Neural cell (in vitro differentiated cells): ENCODE measurements at regions not wholly inside any gene's neighbourhood (a gene's known extent, or its start where the extent isn't known, plus 50 kb on each side); places are given as distances from the start of the nearest gene placed in this dataset.

ENCODE experiments used
- H2AFZ ChIP-seq: fragments of 200-600, 300-800 bp; sonication (generic), shearing (Covaris generic); 2 replicates; pipeline ENCODE4 v1.6.0; 2014; ENCODE audit warnings: low read depth, mild to moderate bottlenecking, antibody characterized with exemption, low read length, moderate library complexity
- H3F3A ChIP-seq: fragments of 200-600 bp; shearing (Covaris generic); 2 replicates; pipeline ENCODE4 v1.6.1; 2016; ENCODE audit warnings: mild to moderate bottlenecking, moderate library complexity, mixed read lengths, antibody characterized with exemption, low read length; ENCODE audit not compliant: insufficient read depth, poor library complexity, severe bottlenecking
- H3K27ac ChIP-seq: fragments of 200-600, 300-800 bp; sonication (generic), shearing (Covaris generic); 2 replicates; pipeline ENCODE4 v1.5.1; 2014; ENCODE audit warnings: mild to moderate bottlenecking, low read length, moderate library complexity
- H3K27me3 ChIP-seq: fragments of 300-800, 200-600 bp; sonication (generic), shearing (Covaris generic); 2 replicates; pipeline ENCODE4 v1.6.0; 2014; ENCODE audit warnings: mild to moderate bottlenecking, low read depth, low read length, moderate library complexity; ENCODE audit not compliant: insufficient read depth
- H3K36me3 ChIP-seq: fragments of 300-800, 200-600 bp; sonication (generic), shearing (Covaris generic); 2 replicates; pipeline ENCODE4 v1.5.1; 2014; ENCODE audit warnings: mild to moderate bottlenecking, antibody characterized with exemption, low read length, moderate library complexity; ENCODE audit not compliant: insufficient read depth
- H3K4me2 ChIP-seq: fragments of 300-800, 200-600 bp; sonication (generic), shearing (Covaris generic); 2 replicates; pipeline ENCODE4 v1.6.0; 2014; ENCODE audit warnings: mild to moderate bottlenecking, low read length
- H3K4me3 ChIP-seq: fragments of 300-800, 200-600 bp; sonication (generic), shearing (Covaris generic); 2 replicates; pipeline ENCODE4 v1.5.1; 2014; ENCODE audit warnings: mild to moderate bottlenecking, low read length, moderate library complexity
- H3K79me2 ChIP-seq: fragments of 200-600 bp; shearing (Covaris generic); replicated peaks from 2 replicates; pipeline ENCODE4 v1.6.0; 2014; ENCODE audit warnings: mild to moderate bottlenecking, low read length, moderate library complexity; ENCODE audit not compliant: insufficient read depth
- H3K9ac ChIP-seq: fragments of 300-800, 200-600 bp; sonication (generic), shearing (Covaris generic); 2 replicates; pipeline ENCODE4 v1.6.1; 2016; ENCODE audit warnings: mild to moderate bottlenecking, low read length, mixed read lengths
- H3K9me2 ChIP-seq: fragments of 200-600 bp; shearing (Covaris generic); 2 replicates; pipeline ENCODE4 v1.6.1; 2016; ENCODE audit warnings: mild to moderate bottlenecking, low read length, mixed read lengths; ENCODE audit not compliant: insufficient read depth
- H3K9me3 ChIP-seq: fragments of 200-600, 300-800 bp; sonication (generic), shearing (Covaris generic); 2 replicates; pipeline ENCODE4 v1.6.1; 2016; ENCODE audit warnings: mild to moderate bottlenecking, mixed run types, low read length, moderate library complexity, mixed read lengths
- H4K20me1 ChIP-seq: fragments of 200-600 bp; shearing (Covaris generic); 2 replicates; pipeline ENCODE4 v1.6.1; 2016; ENCODE audit warnings: mild to moderate bottlenecking, mixed run types; ENCODE audit not compliant: insufficient read depth
- EP300 ChIP-seq: fragments of 450-650 bp; conservative IDR thresholded peaks from 2 replicates; pipeline ENCODE4 v1.6.1; 2014; ENCODE audit warnings: antibody characterized with exemption, mild to moderate bottlenecking, moderate library complexity; ENCODE audit not compliant: poor library complexity, severe bottlenecking
- EZH2 ChIP-seq: fragments of 200-600, 300-800 bp; shearing (Covaris generic), sonication (generic); IDR thresholded peaks from 2 replicates; pipeline ENCODE4 v1.6.1; 2014; ENCODE audit warnings: antibody characterized with exemption, low read length, borderline replicate concordance, mild to moderate bottlenecking; ENCODE audit not compliant: insufficient read depth, poor library complexity, severe bottlenecking
- MXI1 ChIP-seq: fragments of 450-650 bp; conservative IDR thresholded peaks from 2 replicates; pipeline ENCODE4 v1.6.1; 2014; ENCODE audit warnings: antibody characterized with exemption, mild to moderate bottlenecking; ENCODE audit not compliant: poor library complexity, severe bottlenecking
- POLR2AphosphoS5 ChIP-seq: IDR thresholded peaks from 2 replicates; pipeline ENCODE4 v1.6.1; 2012
- RAD21 ChIP-seq: fragments of 450-650 bp; conservative IDR thresholded peaks from 2 replicates; pipeline ENCODE4 v1.6.1; 2014; ENCODE audit warnings: antibody characterized with exemption, mild to moderate bottlenecking, moderate library complexity
- SMC3 ChIP-seq: fragments of 450-650 bp; conservative IDR thresholded peaks from 2 replicates; pipeline ENCODE4 v1.6.1; 2014; ENCODE audit warnings: antibody characterized with exemption, mild to moderate bottlenecking, moderate library complexity; ENCODE audit not compliant: poor library complexity
- TAF1 ChIP-seq: IDR thresholded peaks from 2 replicates; pipeline ENCODE4 v1.6.1; 2012; ENCODE audit warnings: low read depth
- TF ChIP-seq, protein P1 (sequence below): fragments of 450-650 bp; IDR thresholded peaks from 2 replicates; pipeline ENCODE4 v1.5.1; 2014; ENCODE audit warnings: antibody characterized with exemption, mild to moderate bottlenecking, moderate library complexity; ENCODE audit not compliant: poor library complexity, severe bottlenecking
- TF ChIP-seq, protein P2 (sequence below): IDR thresholded peaks from 2 replicates; pipeline ENCODE4 v1.6.1; 2012; ENCODE audit warnings: borderline replicate concordance

DNA sequence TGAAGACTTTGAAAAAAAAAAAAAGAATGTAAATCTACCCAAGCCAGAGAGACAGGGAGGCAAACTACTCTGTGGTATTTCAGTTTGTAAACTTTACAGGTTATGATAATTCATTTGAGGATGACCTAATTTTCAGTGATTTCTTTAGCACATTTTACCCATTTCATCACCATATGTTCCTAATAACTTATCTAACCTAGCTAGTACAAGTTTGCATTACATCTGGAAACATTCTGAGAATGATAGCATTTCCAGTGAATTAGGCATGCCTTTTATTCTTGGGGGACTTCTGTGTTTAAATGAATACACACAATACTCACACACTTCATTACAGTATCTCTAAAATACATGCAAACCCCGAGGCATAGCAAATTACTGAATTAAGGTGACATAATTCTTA, 1055.5 kb downstream of the PCDH18 start:
- TF ChIP-seq SMC3, result no peak
- Histone ChIP-seq H3K9me3 (no peaks in the 10 kb centered on the region), H4K20me1 (no peaks in the 10 kb centered on the region), H3K4me3 (no peak overlapping the region), H3K27me3 (no peaks in the 10 kb centered on the region), H3K27ac (no peak overlapping the region), H3K79me2 (no peaks in the 10 kb centered on the region), H3K9me2 (no peaks in the 10 kb centered on the region), H3K9ac (no peak overlapping the region), H2AFZ (no peak overlapping the region), H3F3A (no peaks in the 10 kb centered on the region), H3K36me3 (no peaks in the 10 kb centered on the region), H3K4me2 (no peak overlapping the region)

DNA sequence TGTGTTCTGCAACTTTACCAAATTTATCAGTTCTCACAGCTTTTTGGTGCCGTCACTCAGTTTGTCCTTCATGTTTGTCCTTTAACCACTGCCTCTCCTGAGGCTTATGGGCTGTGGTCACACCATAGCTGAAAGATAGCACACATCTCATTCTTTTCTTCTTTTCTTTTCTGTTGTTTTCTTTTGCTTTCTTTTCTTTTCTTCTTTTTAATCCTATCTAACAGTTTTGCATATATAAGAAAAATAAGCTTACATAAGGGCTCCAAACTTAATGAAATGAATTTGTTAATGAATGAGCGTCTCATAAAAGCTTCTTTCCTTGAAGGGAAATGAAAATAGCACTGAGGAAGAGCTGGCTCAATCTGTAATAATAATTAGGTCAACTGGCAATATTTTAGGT, 1061.2 kb downstream of the PCDH18 start:
- H2AFZ ChIP-seq, result no peak overlapping the region
- no peak overlapping the region for H3K4me3 ChIP-seq
- no peaks in the 10 kb centered on the region for H4K20me1 ChIP-seq
- no peaks in the 10 kb centered on the region for H3F3A ChIP-seq
- H3K79me2 ChIP-seq, result no peaks in the 10 kb centered on the region
- TF ChIP-seq POLR2AphosphoS5 (no peak), MXI1 (no peak), RAD21 (no peak), EP300 (no peak), EZH2 (no peak), TAF1 (no peak), SMC3 (no peak)
- TF ChIP-seq, protein P1, sequence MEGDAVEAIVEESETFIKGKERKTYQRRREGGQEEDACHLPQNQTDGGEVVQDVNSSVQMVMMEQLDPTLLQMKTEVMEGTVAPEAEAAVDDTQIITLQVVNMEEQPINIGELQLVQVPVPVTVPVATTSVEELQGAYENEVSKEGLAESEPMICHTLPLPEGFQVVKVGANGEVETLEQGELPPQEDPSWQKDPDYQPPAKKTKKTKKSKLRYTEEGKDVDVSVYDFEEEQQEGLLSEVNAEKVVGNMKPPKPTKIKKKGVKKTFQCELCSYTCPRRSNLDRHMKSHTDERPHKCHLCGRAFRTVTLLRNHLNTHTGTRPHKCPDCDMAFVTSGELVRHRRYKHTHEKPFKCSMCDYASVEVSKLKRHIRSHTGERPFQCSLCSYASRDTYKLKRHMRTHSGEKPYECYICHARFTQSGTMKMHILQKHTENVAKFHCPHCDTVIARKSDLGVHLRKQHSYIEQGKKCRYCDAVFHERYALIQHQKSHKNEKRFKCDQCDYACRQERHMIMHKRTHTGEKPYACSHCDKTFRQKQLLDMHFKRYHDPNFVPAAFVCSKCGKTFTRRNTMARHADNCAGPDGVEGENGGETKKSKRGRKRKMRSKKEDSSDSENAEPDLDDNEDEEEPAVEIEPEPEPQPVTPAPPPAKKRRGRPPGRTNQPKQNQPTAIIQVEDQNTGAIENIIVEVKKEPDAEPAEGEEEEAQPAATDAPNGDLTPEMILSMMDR, result no peak
- TF ChIP-seq, protein P2, sequence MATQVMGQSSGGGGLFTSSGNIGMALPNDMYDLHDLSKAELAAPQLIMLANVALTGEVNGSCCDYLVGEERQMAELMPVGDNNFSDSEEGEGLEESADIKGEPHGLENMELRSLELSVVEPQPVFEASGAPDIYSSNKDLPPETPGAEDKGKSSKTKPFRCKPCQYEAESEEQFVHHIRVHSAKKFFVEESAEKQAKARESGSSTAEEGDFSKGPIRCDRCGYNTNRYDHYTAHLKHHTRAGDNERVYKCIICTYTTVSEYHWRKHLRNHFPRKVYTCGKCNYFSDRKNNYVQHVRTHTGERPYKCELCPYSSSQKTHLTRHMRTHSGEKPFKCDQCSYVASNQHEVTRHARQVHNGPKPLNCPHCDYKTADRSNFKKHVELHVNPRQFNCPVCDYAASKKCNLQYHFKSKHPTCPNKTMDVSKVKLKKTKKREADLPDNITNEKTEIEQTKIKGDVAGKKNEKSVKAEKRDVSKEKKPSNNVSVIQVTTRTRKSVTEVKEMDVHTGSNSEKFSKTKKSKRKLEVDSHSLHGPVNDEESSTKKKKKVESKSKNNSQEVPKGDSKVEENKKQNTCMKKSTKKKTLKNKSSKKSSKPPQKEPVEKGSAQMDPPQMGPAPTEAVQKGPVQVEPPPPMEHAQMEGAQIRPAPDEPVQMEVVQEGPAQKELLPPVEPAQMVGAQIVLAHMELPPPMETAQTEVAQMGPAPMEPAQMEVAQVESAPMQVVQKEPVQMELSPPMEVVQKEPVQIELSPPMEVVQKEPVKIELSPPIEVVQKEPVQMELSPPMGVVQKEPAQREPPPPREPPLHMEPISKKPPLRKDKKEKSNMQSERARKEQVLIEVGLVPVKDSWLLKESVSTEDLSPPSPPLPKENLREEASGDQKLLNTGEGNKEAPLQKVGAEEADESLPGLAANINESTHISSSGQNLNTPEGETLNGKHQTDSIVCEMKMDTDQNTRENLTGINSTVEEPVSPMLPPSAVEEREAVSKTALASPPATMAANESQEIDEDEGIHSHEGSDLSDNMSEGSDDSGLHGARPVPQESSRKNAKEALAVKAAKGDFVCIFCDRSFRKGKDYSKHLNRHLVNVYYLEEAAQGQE, result no peak
- H3K27ac ChIP-seq, result no peak overlapping the region
- no peak overlapping the region for H3K4me2 ChIP-seq
- no peak overlapping the region for H3K9ac ChIP-seq
- H3K27me3 ChIP-seq, result no peaks in the 10 kb centered on the region
- H3K36me3 ChIP-seq, result no peaks in the 10 kb centered on the region
- H3K9me2 ChIP-seq, result no peaks in the 10 kb centered on the region
- H3K9me3 ChIP-seq, result no peaks in the 10 kb centered on the region

DNA sequence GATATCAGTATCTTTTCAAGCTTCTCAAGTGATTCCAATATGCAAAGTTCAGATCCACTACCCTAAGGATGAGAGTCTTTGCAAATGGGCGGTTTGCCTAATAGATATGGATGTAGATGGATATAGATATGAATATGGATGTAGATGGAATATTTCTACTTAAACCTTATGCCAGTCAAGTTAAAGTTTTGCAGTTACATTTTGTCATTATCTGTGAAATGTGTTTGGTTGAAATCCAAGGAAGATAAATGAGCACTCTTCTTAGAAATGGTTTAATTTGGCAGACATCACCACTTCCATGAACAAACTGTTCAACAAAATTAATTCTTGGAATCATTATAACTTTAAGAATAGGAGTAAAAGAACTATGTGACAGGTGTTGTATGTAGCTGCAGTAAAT, 1066.6 kb downstream of the PCDH18 start:
- no peaks in the 10 kb centered on the region for H3K27me3 ChIP-seq
- no peak overlapping the region for H3K9ac ChIP-seq
- TF ChIP-seq EP300 (no peak), POLR2AphosphoS5 (no peak), EZH2 (no peak), RAD21 (no peak), SMC3 (no peak), MXI1 (no peak), TAF1 (no peak)
- TF ChIP-seq, protein P1, result no peak
- TF ChIP-seq, protein P2, result no peak
- H3K79me2 ChIP-seq, result no peaks in the 10 kb centered on the region
- no peak overlapping the region for H2AFZ ChIP-seq
- no peak overlapping the region for H3K4me2 ChIP-seq
- H4K20me1 ChIP-seq, result no peaks in the 10 kb centered on the region
- H3K36me3 ChIP-seq, result no peaks in the 10 kb centered on the region
- H3K9me3 ChIP-seq, result no peaks in the 10 kb centered on the region
- no peak overlapping the region for H3K4me3 ChIP-seq
- no peak overlapping the region for H3K27ac ChIP-seq
- no peaks in the 10 kb centered on the region for H3F3A ChIP-seq
- no peaks in the 10 kb centered on the region for H3K9me2 ChIP-seq
